ENCODE measurements at regions not wholly inside any gene's neighbourhood (a gene's known extent, or its start where the extent isn't known, plus 50 kb on each side); places are given as distances from the start of the nearest gene placed in this dataset.
"Not testable (repeated sequence)": the region's sequence is repeated elsewhere in the genome, so short reads cannot be mapped to it uniquely, and the experiment has no call there.

DNA sequence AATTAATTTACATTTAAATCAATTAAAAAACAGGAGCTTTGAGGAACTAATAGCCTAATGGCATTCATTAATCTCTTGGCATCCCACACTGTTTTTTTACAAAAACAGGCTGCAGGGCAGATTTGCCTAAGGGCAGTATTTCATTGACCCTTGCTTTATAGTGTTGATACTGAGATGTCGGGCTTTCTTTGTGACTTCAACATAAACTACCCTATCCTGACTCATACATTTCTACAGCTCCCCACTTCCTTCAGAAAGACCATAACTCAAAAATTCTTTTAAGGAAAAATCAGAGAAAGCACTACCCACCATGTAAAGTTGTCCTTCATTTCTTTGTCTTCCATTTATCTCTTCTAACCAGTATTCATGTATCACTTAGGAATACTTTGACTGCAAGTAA is 92.2 kb upstream of the NT5E start:
- DNase-seq (ENCODE audit: low read depth in 2 of 2), result no peak

- not testable (repeated sequence) for DNase-seq (ENCODE audit: low read depth in 2 of 2)
Measured at GRCh38 chr6:85356743-85357142, 93.1 kb upstream of the NT5E start.

DNA sequence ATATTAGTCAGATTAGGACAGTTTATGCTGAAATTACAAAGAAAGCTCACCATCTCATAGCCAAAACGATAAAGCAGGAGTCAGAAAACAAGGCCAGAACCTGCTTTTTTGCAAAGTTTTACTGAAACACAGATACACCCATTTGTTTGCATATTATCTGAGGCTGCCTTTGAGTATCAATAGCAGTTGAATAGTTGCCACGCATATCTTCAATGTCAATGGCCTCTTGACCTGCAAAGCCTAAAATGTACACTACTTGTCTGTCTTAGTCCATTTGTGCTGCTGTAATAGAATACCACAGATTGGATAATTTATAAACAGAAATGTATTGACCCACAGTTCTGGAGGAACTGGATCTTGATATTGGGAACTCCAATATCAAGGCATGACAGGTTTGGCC is 94.1 kb upstream of the NT5E start:
- DNase-seq (ENCODE audit: low read depth in 2 of 2), result no peak

DNA sequence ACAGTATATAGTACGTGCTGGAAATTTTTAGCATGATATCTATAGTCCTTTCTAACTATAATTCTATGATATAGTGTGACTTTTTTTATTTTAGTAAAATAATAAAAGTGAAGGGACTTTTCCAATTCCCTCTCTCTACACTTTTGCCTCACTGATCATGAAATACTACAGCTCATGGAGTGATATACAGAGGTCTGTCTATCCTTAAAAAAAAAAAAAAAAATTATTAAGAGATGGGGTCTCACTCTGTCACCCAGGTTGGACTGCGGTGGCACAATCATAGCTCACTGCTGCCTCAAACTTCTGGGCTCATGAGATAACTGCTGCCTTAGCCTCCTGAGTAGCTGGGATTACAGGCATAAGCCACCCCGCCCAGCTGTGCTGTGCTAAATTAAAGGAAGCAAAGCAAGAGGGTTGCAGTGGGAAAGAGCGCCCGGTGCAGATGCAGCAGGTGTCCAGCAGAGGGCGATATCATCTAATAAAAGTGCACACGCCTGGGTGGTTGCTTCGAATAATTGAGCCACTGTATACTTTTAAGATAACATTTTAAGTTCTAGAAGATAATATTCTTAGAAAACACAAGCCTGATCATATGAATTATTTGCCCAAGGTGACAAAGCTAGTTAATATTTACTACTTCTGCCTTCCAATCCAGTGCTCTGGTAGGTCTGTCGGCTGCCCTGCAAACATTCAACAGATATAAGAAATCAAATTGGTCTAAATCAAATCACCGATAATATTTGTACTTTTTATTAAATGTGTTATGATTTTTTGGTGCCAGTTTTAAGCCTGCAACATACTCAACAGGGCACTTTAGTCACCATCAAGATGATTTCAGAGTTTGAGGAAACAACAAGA is 94.9 kb upstream of the NT5E start:
- peak; percentile 71 to 78 for DNase-seq (ENCODE audit: low read depth in 2 of 2)

DNA sequence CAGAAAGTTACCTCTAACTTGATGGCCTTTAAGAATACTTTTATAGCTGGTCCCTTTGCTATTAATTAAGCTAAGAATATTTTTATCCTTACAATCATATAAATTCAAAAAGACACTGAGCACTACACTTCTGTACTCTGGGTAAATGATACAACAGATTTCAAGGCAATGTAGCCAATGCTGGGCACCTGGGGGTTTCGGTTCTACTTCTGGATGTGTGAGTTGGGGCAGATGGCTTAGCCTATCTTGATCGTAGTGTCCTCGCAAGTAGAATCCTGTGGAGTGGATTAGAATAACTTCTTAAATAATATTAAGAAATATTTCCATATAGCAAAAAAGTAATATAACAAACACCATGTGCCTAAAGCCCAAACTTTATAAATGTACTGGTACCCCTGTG is 96.9 kb upstream of the NT5E start:
- DNase-seq (ENCODE audit: low read depth in 2 of 2), result no peak

DNA sequence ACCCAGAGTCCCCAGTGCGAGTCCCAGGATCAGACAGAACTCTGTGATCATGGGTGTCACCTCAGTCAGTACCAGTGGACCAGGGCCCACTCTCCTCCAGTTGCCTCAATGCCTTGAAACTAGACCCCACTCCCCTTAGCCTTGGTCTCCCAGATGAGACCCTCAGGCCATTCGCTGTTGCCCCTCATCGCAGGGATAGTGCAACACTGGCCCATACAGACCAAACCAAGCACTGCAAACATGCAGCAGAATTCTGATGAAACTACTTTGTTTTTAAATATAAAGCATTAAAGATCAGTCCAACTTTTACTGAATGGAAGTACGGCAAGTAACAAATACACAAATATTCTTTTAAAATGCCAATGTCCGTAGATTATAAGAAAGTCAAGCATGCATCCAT is 101.2 kb upstream of the NT5E start:
- no peak for DNase-seq (ENCODE audit: low read depth in 2 of 2)

- DNase-seq (ENCODE audit: low read depth in 2 of 2), result no peak
Measured at GRCh38 chr6:85347812-85348211, 102.1 kb upstream of the NT5E start.

DNA sequence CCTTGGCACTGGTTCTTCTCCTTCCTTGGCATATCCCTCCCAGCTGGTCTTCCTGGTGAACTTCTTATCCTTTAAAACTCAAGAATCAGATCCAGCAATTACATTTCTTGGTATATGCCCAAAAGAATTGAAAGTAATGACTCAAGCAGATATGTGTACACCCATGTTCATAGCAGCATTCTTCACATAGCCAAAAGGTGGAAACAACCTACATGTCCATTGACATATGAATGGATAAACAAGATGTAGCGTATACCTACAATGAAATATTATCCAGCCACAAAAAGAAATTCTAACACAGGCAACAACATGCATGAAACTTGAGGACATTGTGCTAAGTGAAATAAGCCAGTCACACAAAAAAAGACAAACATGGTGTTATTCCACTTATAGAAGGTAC is 103.7 kb upstream of the NT5E start:
- DNase-seq (ENCODE audit: low read depth in 2 of 2), result no peak

GRCh38 chr6:85344996-85345395 is 104.9 kb upstream of the NT5E start:
- no peak for DNase-seq (ENCODE audit: low read depth in 2 of 2)

DNA sequence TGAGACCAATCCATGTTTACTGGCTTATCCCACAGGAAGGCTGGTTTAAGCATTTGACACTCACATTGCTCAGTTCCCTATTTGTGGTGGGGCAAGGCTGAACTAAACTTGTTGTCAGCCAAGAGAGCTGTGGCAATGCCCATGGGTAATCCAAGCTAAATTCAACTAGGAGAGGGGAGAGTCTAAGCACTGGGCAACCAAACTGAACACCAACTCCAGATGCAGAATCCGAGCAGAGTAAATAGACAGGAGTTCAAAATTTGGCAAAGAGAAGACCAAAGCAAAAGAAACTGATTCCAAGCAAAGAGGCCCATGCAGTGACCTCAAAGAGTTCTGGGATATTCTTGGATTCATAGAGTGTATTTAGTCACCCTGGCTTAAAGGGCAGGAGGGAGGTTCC is 106.5 kb upstream of the NT5E start:
- DNase-seq (ENCODE audit: low read depth in 2 of 2), result no peak

DNA sequence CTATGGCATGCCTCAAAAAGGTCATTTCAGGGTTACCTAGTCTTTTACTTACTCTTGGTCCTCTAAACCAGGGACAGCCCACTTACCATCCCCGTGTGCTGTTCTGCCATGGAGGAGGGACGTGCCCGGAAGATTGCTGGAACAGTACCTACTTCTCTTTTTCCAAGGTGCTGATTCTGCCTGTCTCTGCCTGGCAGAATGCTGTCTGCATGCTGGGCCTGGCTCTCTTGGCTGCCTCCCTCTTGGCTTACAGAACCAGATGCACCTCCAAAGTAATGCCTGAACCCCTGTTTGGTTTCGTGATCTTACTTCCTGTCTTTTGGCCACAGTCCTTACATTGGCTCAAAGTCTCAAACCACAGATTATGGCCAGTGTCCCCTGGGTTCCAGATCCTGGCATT is 120.7 kb upstream of the NT5E start:
- no peak for DNase-seq (ENCODE audit: low read depth in 2 of 2)

DNA sequence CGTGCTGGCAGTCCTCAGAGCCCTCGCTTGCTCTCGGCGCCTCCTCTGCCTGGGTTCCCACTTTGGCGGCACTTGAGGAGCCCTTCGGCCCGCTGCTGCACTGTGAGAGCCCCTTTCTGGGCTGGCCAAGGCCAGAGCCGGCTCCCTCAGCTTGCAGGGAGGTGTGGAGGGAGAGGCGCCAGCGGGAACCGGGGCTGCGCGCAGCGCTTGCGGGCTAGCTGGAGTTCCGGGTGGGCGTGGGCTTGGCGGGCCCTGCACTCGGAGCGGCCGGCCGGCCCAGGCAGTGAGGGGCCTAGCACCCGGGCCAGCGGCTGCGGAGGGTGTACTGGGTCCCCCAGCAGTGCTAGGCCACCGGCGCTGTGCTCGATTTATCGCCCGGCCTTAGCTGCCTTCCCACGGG is 124.1 kb upstream of the NT5E start:
- not testable (repeated sequence) for DNase-seq (ENCODE audit: low read depth in 2 of 2)

DNA sequence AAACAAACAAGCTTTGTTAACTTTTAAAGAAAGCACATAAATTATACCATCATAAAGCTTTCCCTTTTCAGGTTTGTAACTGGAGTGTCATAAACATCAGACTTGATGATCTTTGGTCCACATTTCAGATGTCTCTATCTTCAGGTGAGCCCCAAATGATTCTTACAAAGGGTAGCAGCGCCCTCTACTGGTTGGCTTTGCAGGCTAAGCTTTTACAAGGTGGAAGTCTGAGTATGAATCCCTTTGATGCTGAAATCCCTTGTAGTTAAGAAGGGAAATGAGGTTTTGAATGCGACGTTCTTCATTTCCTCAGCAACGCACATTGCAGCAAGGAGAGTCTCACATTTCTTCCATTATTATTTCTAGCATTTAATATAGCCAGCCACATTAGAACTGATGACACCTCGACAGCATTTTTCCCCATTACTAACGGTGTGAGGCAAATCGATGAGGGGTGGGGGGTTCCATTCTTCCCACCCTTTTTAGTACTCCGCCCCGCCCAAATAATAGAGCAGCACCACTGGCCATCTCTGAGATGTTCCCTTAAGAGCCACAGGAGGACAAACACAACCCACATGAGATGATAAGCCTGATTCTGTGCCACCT is 126.3 kb upstream of the NT5E start:
- DNase-seq (ENCODE audit: low read depth in 2 of 2), result peak; percentile 79 to 89

DNA sequence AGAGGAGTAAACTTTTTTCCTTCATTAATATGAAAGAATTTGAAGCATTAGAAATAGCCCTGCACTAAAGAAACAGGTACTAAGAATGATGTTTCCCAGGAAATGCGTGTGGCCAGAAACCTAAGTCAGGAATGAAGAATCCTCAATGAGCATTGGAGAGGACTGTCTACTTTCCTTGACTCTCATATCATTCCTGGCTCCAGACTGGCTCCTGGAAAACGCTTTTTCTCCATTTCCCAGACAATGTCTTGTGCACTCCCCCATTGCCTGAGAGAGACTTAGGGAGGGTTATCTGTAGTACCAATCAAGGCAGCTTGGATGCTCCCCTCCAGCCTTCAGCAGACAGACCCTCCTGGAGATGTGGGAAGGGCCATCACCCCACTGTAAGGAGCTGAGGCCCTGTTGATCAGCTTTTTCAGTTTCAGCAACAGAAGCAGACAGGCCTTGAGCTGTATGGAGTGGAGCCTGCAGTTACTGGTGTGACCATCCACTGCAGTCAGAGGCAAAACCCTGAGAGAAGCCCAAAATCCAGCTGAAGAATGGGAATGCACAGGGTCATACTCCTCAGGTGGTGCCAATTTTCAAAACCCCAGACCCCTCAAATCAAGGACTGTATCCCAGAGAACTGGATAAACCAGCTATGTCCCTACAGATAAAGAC is 127.3 kb upstream of the NT5E start:
- DNase-seq (ENCODE audit: low read depth in 2 of 2), result no peak

DNA sequence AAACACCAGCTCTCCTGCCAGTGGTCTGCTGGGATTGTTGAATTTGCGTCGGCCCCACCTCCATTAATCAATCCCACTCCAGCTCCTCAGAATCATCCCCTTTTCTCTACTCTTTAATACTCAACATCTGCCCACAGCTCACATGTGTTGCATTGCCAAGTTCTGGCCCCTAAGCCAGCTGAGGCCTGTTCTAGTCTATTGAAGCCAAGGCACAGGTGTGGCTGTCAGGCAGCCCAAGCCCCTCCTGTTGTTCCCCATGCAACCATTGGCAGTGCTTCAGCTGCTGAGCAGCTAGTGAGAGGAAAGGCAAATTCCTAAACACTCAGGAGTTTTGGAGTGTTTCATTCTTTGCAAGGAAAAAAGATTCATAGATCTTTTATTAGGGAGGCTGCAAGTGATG is 128.0 kb upstream of the NT5E start:
- no peak for DNase-seq (ENCODE audit: low read depth in 2 of 2)

GRCh38 chr6:85314586-85314985 is 135.3 kb upstream of the NT5E start:
- no peak for DNase-seq (ENCODE audit: low read depth in 2 of 2)

DNA sequence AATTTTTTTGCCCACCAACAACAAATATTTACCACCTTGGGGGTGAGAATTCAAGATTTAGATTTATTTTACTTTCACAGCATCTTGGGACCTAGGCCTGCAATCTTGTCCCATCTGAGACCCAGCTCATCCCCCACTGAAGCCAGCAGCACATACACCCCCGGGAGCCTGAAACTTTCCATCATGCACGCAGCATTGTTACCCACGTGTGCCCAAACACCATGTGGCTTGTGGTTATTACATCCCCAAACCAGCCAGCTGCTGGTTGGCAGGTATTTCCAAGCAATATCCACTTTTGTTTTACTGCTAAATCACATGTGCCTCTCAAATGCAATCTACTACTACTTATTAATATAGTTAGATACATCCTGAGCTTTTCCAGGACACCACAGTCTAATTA is 149.3 kb upstream of the NT5E start:
- no peak for DNase-seq (ENCODE audit: low read depth in 2 of 2)

- DNase-seq (ENCODE audit: low read depth in 2 of 2), result no peak
Measured at GRCh38 chr6:85298553-85298952, 151.3 kb upstream of the NT5E start.

DNA sequence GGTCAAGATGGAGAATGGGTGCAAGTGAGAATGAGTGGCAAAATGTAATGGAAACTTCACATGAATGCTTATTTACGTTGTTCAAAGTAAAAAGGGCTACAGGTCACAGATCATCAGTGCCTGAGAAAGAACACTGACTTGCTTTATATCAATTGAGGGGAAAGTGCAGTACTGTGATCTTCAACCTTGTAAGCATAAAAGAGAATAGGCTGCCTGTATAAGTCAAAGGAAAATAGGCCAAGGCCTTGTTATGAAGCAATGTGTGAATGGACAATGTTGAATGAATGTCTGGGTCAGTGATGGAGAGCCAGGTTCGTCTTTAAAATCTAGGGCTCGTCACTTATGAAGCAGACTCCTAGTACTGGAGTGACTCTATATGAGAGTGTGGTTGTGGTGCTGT is 158.6 kb upstream of the NT5E start:
- no peak for DNase-seq (ENCODE audit: low read depth in 2 of 2)

GRCh38 chr6:85287654-85288053 is 162.2 kb upstream of the NT5E start:
- DNase-seq (ENCODE audit: low read depth in 2 of 2), result no peak

DNA sequence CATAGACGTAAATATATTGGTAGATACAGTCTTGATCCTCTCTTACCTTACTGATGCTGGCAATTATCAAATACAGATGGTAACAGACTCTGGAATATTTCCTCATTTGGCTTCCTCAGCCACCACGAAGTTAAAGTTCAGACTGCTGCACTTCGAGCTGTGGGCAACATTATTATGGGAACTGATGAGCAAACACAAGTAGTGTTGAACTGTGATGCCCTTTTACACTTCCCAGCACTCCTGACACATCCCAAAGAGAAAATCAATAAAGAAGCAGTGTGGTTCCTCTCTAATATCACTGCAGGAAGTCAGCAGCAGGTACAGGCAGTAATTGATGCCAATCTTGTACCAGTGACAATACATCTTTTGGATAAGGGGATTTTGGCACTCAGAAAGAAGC is 162.7 kb upstream of the NT5E start:
- DNase-seq (ENCODE audit: low read depth in 2 of 2), result no peak

DNA sequence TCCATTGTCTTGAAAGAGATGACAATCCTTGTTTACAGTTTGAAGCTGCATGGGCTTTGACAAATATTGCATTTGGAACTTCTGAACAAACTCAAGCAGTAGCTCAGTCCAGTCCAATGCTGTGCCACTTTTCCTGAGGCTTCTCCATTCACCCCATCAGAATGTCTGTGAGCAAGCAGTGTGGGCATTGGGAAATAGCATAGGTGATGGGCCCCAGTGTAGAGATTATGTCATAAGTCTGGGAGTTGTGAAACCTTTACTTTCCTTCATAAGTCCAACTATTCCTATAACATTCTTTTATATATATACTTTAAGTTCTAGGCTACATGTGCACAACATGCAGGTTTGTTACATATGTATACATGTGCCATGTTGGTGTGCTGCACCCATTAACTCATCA is 163.4 kb upstream of the NT5E start:
- not testable (repeated sequence) for DNase-seq (ENCODE audit: low read depth in 2 of 2)

- no peak for DNase-seq (ENCODE audit: low read depth in 2 of 2)
Measured at GRCh38 chr6:85285934-85286333, 163.9 kb upstream of the NT5E start.
